B cell (primary cell): ENCODE measurements at regions not wholly inside any gene's neighbourhood (a gene's known extent, or its start where the extent isn't known, plus 50 kb on each side); places are given as distances from the start of the nearest gene placed in this dataset.

Source experiments
- ATAC-seq: fragments of 200-7000 bp; cut with Tn5 transposase; one replicate; pipeline ENCODE4 v1.10.0; 2021; ENCODE audit warnings: low read depth, mild to moderate bottlenecking, moderate number of reproducible peaks, moderate library complexity
- CTCF ChIA-PET: fragments of 350-600 bp; sonication (Branson Sonifier 250); formaldehyde crosslinking; loops from one replicate; lab custom pipeline; 2021; ENCODE audit warnings: antibody characterized with exemption, inconsistent platforms; lab: Charles Lee
- POLR2A ChIA-PET: fragments of 350-600 bp; sonication (Branson Sonifier 250); formaldehyde crosslinking; loops from one replicate; lab custom pipeline; 2021; ENCODE audit warnings: antibody characterized with exemption; lab: Charles Lee
- DNase-seq: peaks from one replicate; pipeline ENCODE4 v3.0.0; 2013
- H2AFZ ChIP-seq: 2 replicates; pipeline ENCODE4 v1.6.1; 2012; ENCODE audit warnings: mild to moderate bottlenecking, low read depth, low read length; ENCODE audit not compliant: insufficient read depth, poor library complexity, severe bottlenecking
- H3K27ac ChIP-seq, 2 donors: 1 replicate in 1 of 2; 2 replicates in 1 of 2; pipeline ENCODE4 v1.5.1; 2012 to 2013; ENCODE audit warnings: low read length in 2 of 2, mild to moderate bottlenecking in 2 of 2, moderate library complexity in 1 of 2
- H3K27me3 ChIP-seq, 4 experiments: fragments of 200-600 bp in 1 of 4; sonication (generic) in 1 of 4; replicated peaks in 1 of 4; 1 replicate in 2 of 4; 2 replicates in 2 of 4; pipeline versions ENCODE4 v1.6.1 to v1.7.0; 2013 to 2016; ENCODE audit warnings: low read length in 3 of 4, mild to moderate bottlenecking in 2 of 4, mixed read lengths in 1 of 4, moderate library complexity in 1 of 4; ENCODE audit not compliant: insufficient read depth in 4 of 4, control insufficient read depth in 3 of 4; ENCODE audit errors: control extremely low read depth in 1 of 4
- H3K36me3 ChIP-seq, 2 experiments: replicated peaks in 1 of 2; 1 replicate in 1 of 2; 2 replicates in 1 of 2; pipeline versions ENCODE4 v1.6.1 to v1.7.1; 2013; ENCODE audit warnings: low read length in 1 of 2; ENCODE audit not compliant: insufficient read depth in 2 of 2, control insufficient read depth in 1 of 2; ENCODE audit errors: control extremely low read depth in 1 of 2, extremely low read depth in 1 of 2
- H3K4me1 ChIP-seq, 2 donors: fragments of 200-600 bp in 1 of 2; sonication (generic) in 1 of 2; 1 replicate in 1 of 2; 2 replicates in 1 of 2; pipeline versions ENCODE4 v1.5.1 to v1.6.1; 2013 to 2017; ENCODE audit warnings: low read length in 2 of 2; ENCODE audit not compliant: control insufficient read depth in 2 of 2, insufficient read depth in 2 of 2
- H3K4me2 ChIP-seq: replicated peaks from 2 replicates; pipeline ENCODE3; 2012; ENCODE audit warnings: mild to moderate bottlenecking, low read depth, low read length; ENCODE audit not compliant: poor library complexity, severe bottlenecking
- H3K4me3 ChIP-seq, 5 experiments: fragments of 200-600 bp in 1 of 5; sonication (generic) in 1 of 5; 1 replicate in 3 of 5; 2 replicates in 2 of 5; pipeline versions ENCODE4 v1.5.1 to v1.7.0; 2011 to 2016; ENCODE audit warnings: low read length in 4 of 5, mild to moderate bottlenecking in 4 of 5, low read depth in 2 of 5, control low read depth in 1 of 5, moderate library complexity in 1 of 5; ENCODE audit not compliant: insufficient read depth in 1 of 5; ENCODE audit errors: control extremely low read depth in 1 of 5, extremely low read depth in 1 of 5
- H3K79me2 ChIP-seq: fragments of 200-600 bp; sonication (generic); one replicate; pipeline ENCODE4 v1.6.0; 2016; ENCODE audit warnings: low read length; ENCODE audit not compliant: control insufficient read depth, insufficient read depth
- H3K9ac ChIP-seq: fragments of 200-600 bp; sonication (generic); 2 replicates; pipeline ENCODE4 v1.6.1; 2017; ENCODE audit warnings: mild to moderate bottlenecking, low read length, moderate library complexity
- H3K9me3 ChIP-seq, 3 donors: one replicate each; pipeline versions ENCODE4 v1.6.1 to v1.7.1; 2013; ENCODE audit warnings: low read length in 2 of 3; ENCODE audit not compliant: control insufficient read depth in 2 of 3, insufficient read depth in 1 of 3; ENCODE audit errors: control extremely low read depth in 1 of 3
- H4K20me1 ChIP-seq: 2 replicates; pipeline ENCODE4 v1.6.0; 2012; ENCODE audit warnings: mild to moderate bottlenecking, low read length; ENCODE audit not compliant: insufficient read depth, control insufficient read depth, poor library complexity, severe bottlenecking
- H3K27ac Mint-ChIP-seq: one replicate; pipeline ENCODE4 v1.8.0; 2021; ENCODE audit warnings: mixed read lengths
- H3K27me3 Mint-ChIP-seq: one replicate; pipeline ENCODE4 v1.8.0; 2021; ENCODE audit warnings: mixed read lengths
- H3K4me1 Mint-ChIP-seq: one replicate; pipeline ENCODE4 v1.8.0; 2021; ENCODE audit warnings: mixed read lengths
- H3K4me3 Mint-ChIP-seq: one replicate; pipeline ENCODE4 v1.8.0; 2021; ENCODE audit warnings: mixed read lengths
- H3K9me3 Mint-ChIP-seq: one replicate; pipeline ENCODE4 v1.8.0; 2022; ENCODE audit warnings: mixed read lengths; ENCODE audit not compliant: insufficient read depth
- CTCF ChIP-seq: fragments of 200-600 bp; IDR thresholded peaks from one replicate; pipeline ENCODE4 v1.8.0; 2022; ENCODE audit warnings: antibody characterized with exemption, mild to moderate bottlenecking
- EZH2 ChIP-seq: IDR thresholded peaks from 2 replicates; pipeline ENCODE4 v1.6.1; 2012; ENCODE audit warnings: borderline replicate concordance, low read depth, mild to moderate bottlenecking, moderate library complexity, low read length; ENCODE audit not compliant: insufficient read depth, poor library complexity, severe bottlenecking
- WGBS: methylation state at CpG from one replicate; pipeline ENCODE4 v1.1.5; 2013; ENCODE audit warnings: missing lambda C conversion rate; ENCODE audit not compliant: insufficient coverage; 5-methylcytosine and 5-hydroxymethylcytosine counted together
- intact Hi-C: fragments of 100-400 bp; cut with micrococcal nuclease; formaldehyde crosslinking; loops from one replicate; pipeline ENCODE4 v1.10.0; 2022

- Mint-ChIP-seq H3K9me3 (no peaks in the 10 kb centered on the region), H3K27ac (no peak overlapping the region), H3K27me3 (no peaks in the 10 kb centered on the region), H3K4me3 (no peak overlapping the region), H3K4me1 (no peaks in the 10 kb centered on the region)
- Histone ChIP-seq H3K4me3 (no peak overlapping the region), H4K20me1 (no peaks in the 10 kb centered on the region), H3K27ac (no peak overlapping the region), H3K4me1 (no peaks in the 10 kb centered on the region), H3K36me3 (no peaks in the 10 kb centered on the region), H3K27me3 (no peaks in the 10 kb centered on the region), H3K4me2 (no peak overlapping the region), H3K79me2 (no peaks in the 10 kb centered on the region), H2AFZ (no peak overlapping the region), H3K9me3 (peaks cover 0 to 29% (median 0%) of the 10 kb centered on the region in 3 donors), H3K9ac (no peak overlapping the region)
- DNase-seq (no peak), ATAC-seq (no peak)
- POLR2A ChIA-PET, result no interaction called here
- intact Hi-C loops, result no loop called here
- CTCF ChIA-PET, result no interaction called here
- TF ChIP-seq EZH2 (no peak), CTCF (no peak)
- WGBS, result 82% methylated on average over 11 of the region's 11 CpGs
Observed at GRCh38 chr10:130795819-130796218, 515.7 kb downstream of the TCERG1L start.

DNA sequence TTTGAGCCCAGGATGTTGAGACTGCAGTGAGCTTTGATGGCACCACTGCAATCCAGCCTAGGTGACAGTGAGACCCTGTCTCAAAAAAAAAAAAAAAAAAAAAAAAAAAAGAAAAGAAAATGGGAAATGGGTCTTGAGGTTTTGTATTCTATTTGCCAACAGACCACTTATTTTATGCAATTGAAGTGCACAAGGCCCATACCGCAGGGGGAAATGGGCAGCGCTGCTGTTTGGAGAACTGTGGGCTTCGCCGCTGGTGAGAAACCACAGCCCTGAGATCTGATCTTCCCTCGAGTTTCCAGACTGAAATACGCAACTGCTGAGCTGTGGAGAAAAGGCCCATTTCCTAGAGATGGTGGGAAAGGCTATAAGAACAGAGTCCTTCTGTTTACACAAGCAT, 512.0 kb downstream of the TCERG1L start:
- no peaks in the 10 kb centered on the region for H3K27me3 Mint-ChIP-seq
- H3K4me3 ChIP-seq, result no peak overlapping the region
- peaks cover 2% of the 10 kb centered on the region for H3K9me3 Mint-ChIP-seq
- H4K20me1 ChIP-seq, result no peaks in the 10 kb centered on the region
- intact Hi-C loops, result no loop called here
- H3K9ac ChIP-seq, result no peak overlapping the region
- peaks cover 0 to 17% (median 0%) of the 10 kb centered on the region in 3 donors for H3K9me3 ChIP-seq
- no peak for DNase-seq
- no peak overlapping the region for H2AFZ ChIP-seq
- no peaks in the 10 kb centered on the region for H3K4me1 Mint-ChIP-seq
- H3K79me2 ChIP-seq, result no peaks in the 10 kb centered on the region
- POLR2A ChIA-PET, result no interaction called here
- ATAC-seq, result no peak
- H3K27ac Mint-ChIP-seq, result no peak overlapping the region
- H3K27me3 ChIP-seq, result no peaks in the 10 kb centered on the region
- CTCF ChIA-PET, result no interaction called here
- no peak overlapping the region for H3K4me2 ChIP-seq
- no peak overlapping the region for H3K27ac ChIP-seq
- H3K4me1 ChIP-seq, result no peaks in the 10 kb centered on the region
- no peaks in the 10 kb centered on the region for H3K36me3 ChIP-seq
- WGBS, result 11% methylated on average over 5 of the region's 6 CpGs
- no peak for TF ChIP-seq CTCF
- TF ChIP-seq EZH2, result no peak
- H3K4me3 Mint-ChIP-seq, result no peak overlapping the region
